Neural cell (in vitro differentiated cells): ENCODE measurements at regions not wholly inside any gene's neighbourhood (a gene's known extent, or its start where the extent isn't known, plus 50 kb on each side); places are given as distances from the start of the nearest gene placed in this dataset.

Source experiments
- H2AFZ ChIP-seq: fragments of 200-600, 300-800 bp; sonication (generic), shearing (Covaris generic); 2 replicates; pipeline ENCODE4 v1.6.0; 2014; ENCODE audit warnings: low read depth, mild to moderate bottlenecking, antibody characterized with exemption, low read length, moderate library complexity
- H3F3A ChIP-seq: fragments of 200-600 bp; shearing (Covaris generic); 2 replicates; pipeline ENCODE4 v1.6.1; 2016; ENCODE audit warnings: mild to moderate bottlenecking, moderate library complexity, mixed read lengths, antibody characterized with exemption, low read length; ENCODE audit not compliant: insufficient read depth, poor library complexity, severe bottlenecking
- H3K27ac ChIP-seq: fragments of 200-600, 300-800 bp; sonication (generic), shearing (Covaris generic); 2 replicates; pipeline ENCODE4 v1.5.1; 2014; ENCODE audit warnings: mild to moderate bottlenecking, low read length, moderate library complexity
- H3K27me3 ChIP-seq: fragments of 300-800, 200-600 bp; sonication (generic), shearing (Covaris generic); 2 replicates; pipeline ENCODE4 v1.6.0; 2014; ENCODE audit warnings: mild to moderate bottlenecking, low read depth, low read length, moderate library complexity; ENCODE audit not compliant: insufficient read depth
- H3K36me3 ChIP-seq: fragments of 300-800, 200-600 bp; sonication (generic), shearing (Covaris generic); 2 replicates; pipeline ENCODE4 v1.5.1; 2014; ENCODE audit warnings: mild to moderate bottlenecking, antibody characterized with exemption, low read length, moderate library complexity; ENCODE audit not compliant: insufficient read depth
- H3K4me2 ChIP-seq: fragments of 300-800, 200-600 bp; sonication (generic), shearing (Covaris generic); 2 replicates; pipeline ENCODE4 v1.6.0; 2014; ENCODE audit warnings: mild to moderate bottlenecking, low read length
- H3K4me3 ChIP-seq: fragments of 300-800, 200-600 bp; sonication (generic), shearing (Covaris generic); 2 replicates; pipeline ENCODE4 v1.5.1; 2014; ENCODE audit warnings: mild to moderate bottlenecking, low read length, moderate library complexity
- H3K79me2 ChIP-seq: fragments of 200-600 bp; shearing (Covaris generic); replicated peaks from 2 replicates; pipeline ENCODE4 v1.6.0; 2014; ENCODE audit warnings: mild to moderate bottlenecking, low read length, moderate library complexity; ENCODE audit not compliant: insufficient read depth
- H3K9ac ChIP-seq: fragments of 300-800, 200-600 bp; sonication (generic), shearing (Covaris generic); 2 replicates; pipeline ENCODE4 v1.6.1; 2016; ENCODE audit warnings: mild to moderate bottlenecking, low read length, mixed read lengths
- H3K9me2 ChIP-seq: fragments of 200-600 bp; shearing (Covaris generic); 2 replicates; pipeline ENCODE4 v1.6.1; 2016; ENCODE audit warnings: mild to moderate bottlenecking, low read length, mixed read lengths; ENCODE audit not compliant: insufficient read depth
- H3K9me3 ChIP-seq: fragments of 200-600, 300-800 bp; sonication (generic), shearing (Covaris generic); 2 replicates; pipeline ENCODE4 v1.6.1; 2016; ENCODE audit warnings: mild to moderate bottlenecking, mixed run types, low read length, moderate library complexity, mixed read lengths
- H4K20me1 ChIP-seq: fragments of 200-600 bp; shearing (Covaris generic); 2 replicates; pipeline ENCODE4 v1.6.1; 2016; ENCODE audit warnings: mild to moderate bottlenecking, mixed run types; ENCODE audit not compliant: insufficient read depth
- CTCF ChIP-seq: fragments of 450-650 bp; IDR thresholded peaks from 2 replicates; pipeline ENCODE4 v1.5.1; 2014; ENCODE audit warnings: antibody characterized with exemption, mild to moderate bottlenecking, moderate library complexity; ENCODE audit not compliant: poor library complexity, severe bottlenecking
- EP300 ChIP-seq: fragments of 450-650 bp; conservative IDR thresholded peaks from 2 replicates; pipeline ENCODE4 v1.6.1; 2014; ENCODE audit warnings: antibody characterized with exemption, mild to moderate bottlenecking, moderate library complexity; ENCODE audit not compliant: poor library complexity, severe bottlenecking
- EZH2 ChIP-seq: fragments of 200-600, 300-800 bp; shearing (Covaris generic), sonication (generic); IDR thresholded peaks from 2 replicates; pipeline ENCODE4 v1.6.1; 2014; ENCODE audit warnings: antibody characterized with exemption, low read length, borderline replicate concordance, mild to moderate bottlenecking; ENCODE audit not compliant: insufficient read depth, poor library complexity, severe bottlenecking
- MXI1 ChIP-seq: fragments of 450-650 bp; conservative IDR thresholded peaks from 2 replicates; pipeline ENCODE4 v1.6.1; 2014; ENCODE audit warnings: antibody characterized with exemption, mild to moderate bottlenecking; ENCODE audit not compliant: poor library complexity, severe bottlenecking
- POLR2AphosphoS5 ChIP-seq: IDR thresholded peaks from 2 replicates; pipeline ENCODE4 v1.6.1; 2012
- RAD21 ChIP-seq: fragments of 450-650 bp; conservative IDR thresholded peaks from 2 replicates; pipeline ENCODE4 v1.6.1; 2014; ENCODE audit warnings: antibody characterized with exemption, mild to moderate bottlenecking, moderate library complexity
- REST ChIP-seq: IDR thresholded peaks from 2 replicates; pipeline ENCODE4 v1.6.1; 2012; ENCODE audit warnings: borderline replicate concordance
- SMC3 ChIP-seq: fragments of 450-650 bp; conservative IDR thresholded peaks from 2 replicates; pipeline ENCODE4 v1.6.1; 2014; ENCODE audit warnings: antibody characterized with exemption, mild to moderate bottlenecking, moderate library complexity; ENCODE audit not compliant: poor library complexity
- TAF1 ChIP-seq: IDR thresholded peaks from 2 replicates; pipeline ENCODE4 v1.6.1; 2012; ENCODE audit warnings: low read depth

GRCh38 chr2:41910126-41910525 is 137.7 kb upstream of the PKDCC start:
- Histone ChIP-seq H3K27me3 (no peaks in the 10 kb centered on the region), H3K4me3 (no peak overlapping the region), H3K36me3 (no peaks in the 10 kb centered on the region), H3K79me2 (no peaks in the 10 kb centered on the region), H3K27ac (no peak overlapping the region), H3F3A (no peaks in the 10 kb centered on the region), H3K9ac (no peak overlapping the region), H2AFZ (no peak overlapping the region), H3K9me2 (no peaks in the 10 kb centered on the region), H3K4me2 (no peak overlapping the region), H4K20me1 (no peaks in the 10 kb centered on the region), H3K9me3 (no peaks in the 10 kb centered on the region)
- TF ChIP-seq POLR2AphosphoS5 (no peak), REST (no peak), CTCF (no peak), MXI1 (no peak), SMC3 (no peak), RAD21 (no peak), TAF1 (no peak), EZH2 (no peak), EP300 (no peak)

GRCh38 chr2:41911033-41911432 is 136.8 kb upstream of the PKDCC start:
- Histone ChIP-seq H3K9me2 (no peaks in the 10 kb centered on the region), H3K4me3 (no peak overlapping the region), H4K20me1 (no peaks in the 10 kb centered on the region), H3K9ac (no peak overlapping the region), H3F3A (no peaks in the 10 kb centered on the region), H3K27me3 (no peaks in the 10 kb centered on the region), H3K9me3 (no peaks in the 10 kb centered on the region), H3K27ac (no peak overlapping the region), H3K4me2 (no peak overlapping the region), H2AFZ (no peak overlapping the region), H3K79me2 (no peaks in the 10 kb centered on the region), H3K36me3 (no peaks in the 10 kb centered on the region)
- TF ChIP-seq TAF1 = no peak
- TF ChIP-seq SMC3 = no peak
- TF ChIP-seq REST = no peak
- TF ChIP-seq CTCF = no peak
- TF ChIP-seq POLR2AphosphoS5 = no peak
- TF ChIP-seq EP300 = no peak
- no peak for TF ChIP-seq RAD21
- no peak for TF ChIP-seq EZH2
- TF ChIP-seq MXI1 = no peak
